GM21576 (cell line): ENCODE measurements at regions not wholly inside any gene's neighbourhood (a gene's known extent, or its start where the extent isn't known, plus 50 kb on each side); places are given as distances from the start of the nearest gene placed in this dataset.
"Not testable (repeated sequence)": the region's sequence is repeated elsewhere in the genome, so short reads cannot be mapped to it uniquely, and the experiment has no call there.

ENCODE experiments used
- ATAC-seq: cut with Tn5 transposase; IDR thresholded peaks from one replicate; pipeline ENCODE4 v1.9.1; 2021; ENCODE audit warnings: mild to moderate bottlenecking, moderate library complexity; ENCODE audit not compliant: unreplicated experiment

DNA sequence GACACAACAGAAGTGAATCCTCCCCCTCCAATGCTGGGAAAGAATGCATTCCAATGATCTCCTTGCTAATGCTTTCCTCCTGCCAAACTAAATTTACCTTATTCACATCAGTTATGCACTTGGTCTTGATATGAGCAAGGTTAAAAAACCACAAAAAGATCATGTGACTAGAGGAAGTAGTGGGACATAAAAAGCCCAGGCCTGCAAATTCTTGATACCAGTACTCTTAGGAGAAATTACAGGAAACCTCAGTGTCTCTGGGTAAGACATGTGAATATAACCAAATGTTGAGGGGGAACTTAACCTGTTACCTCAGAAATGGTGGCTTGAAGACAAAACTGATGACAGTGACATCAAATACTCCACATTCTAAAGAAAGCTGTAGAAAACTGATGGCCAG, 427.1 kb downstream of the RPS29 start:
- ATAC-seq, result no peak

- no peak for ATAC-seq
Measured at GRCh38 chr14:49139593-49139992, 446.6 kb downstream of the RPS29 start.

- ATAC-seq, result no peak
Measured at GRCh38 chr14:49134940-49135339, 451.2 kb downstream of the RPS29 start.

DNA sequence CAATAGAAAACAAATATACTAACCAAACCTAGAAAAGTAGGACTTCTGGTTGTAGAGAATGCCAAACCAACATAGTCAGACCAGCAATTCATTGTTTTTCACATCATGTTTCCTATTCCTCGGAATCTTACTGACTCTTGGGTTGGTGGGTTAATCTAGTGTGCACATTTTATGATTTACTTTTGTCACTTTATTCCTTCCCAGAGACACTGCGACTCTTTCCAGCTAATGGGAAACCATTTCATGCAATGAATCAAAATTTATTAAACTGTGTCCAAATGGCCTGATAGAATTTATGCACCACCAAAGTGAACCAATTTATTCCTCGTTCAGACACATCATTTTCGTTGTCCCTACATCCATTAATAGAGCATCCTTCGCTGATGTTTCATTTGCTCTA, 464.9 kb downstream of the RPS29 start:
- no peak for ATAC-seq

GRCh38 chr14:49114161-49114893, 471.9 kb downstream of the RPS29 start:
- ATAC-seq, result no peak

GRCh38 chr14:49106741-49107667, 479.2 kb downstream of the RPS29 start:
- no peak for ATAC-seq

DNA sequence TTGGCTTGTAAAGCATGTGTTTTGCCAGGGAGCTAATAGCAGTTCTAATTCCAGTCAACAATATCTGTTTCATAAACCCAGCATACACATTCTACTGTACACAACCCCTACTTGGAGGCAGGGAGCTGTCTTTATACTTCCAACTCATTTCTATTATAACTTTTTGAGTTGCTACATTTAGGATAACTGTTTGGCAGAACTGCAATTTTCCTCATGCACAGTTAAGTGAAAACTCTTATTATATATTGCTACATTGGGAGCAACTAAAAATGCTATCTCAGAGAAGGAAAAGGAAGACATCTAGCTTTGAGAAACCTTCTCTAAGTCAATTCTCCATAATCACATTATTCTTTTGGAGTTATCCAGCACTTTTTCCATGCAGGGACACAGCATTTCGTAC, 480.2 kb downstream of the RPS29 start:
- no peak for ATAC-seq

- no peak for ATAC-seq
Measured at GRCh38 chr14:49105512-49105911, 480.7 kb downstream of the RPS29 start.

- ATAC-seq, result no peak
Measured at GRCh38 chr14:49092345-49092744, 493.8 kb downstream of the RPS29 start.

DNA sequence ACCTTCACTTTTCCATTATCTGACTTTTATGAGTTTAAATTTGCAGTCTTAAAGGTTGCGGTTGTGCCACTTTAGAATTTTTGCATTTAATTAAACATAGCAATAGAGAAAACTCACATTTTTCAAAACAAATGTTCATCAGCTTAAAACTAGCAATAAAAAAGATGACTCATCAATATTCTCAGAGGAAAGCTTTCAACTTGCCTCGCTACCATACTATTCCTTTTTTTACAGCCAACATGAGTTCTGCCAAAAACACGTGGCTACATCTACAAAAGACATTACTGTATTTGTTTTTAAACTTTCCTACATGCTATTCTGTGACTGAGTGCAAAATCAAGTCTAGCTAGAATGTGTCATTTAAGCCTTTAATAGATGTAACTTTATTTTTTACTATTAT, 497.1 kb downstream of the RPS29 start:
- no peak for ATAC-seq

- not testable (repeated sequence) for ATAC-seq
Measured at GRCh38 chr14:49073292-49073691, 512.9 kb downstream of the RPS29 start.

DNA sequence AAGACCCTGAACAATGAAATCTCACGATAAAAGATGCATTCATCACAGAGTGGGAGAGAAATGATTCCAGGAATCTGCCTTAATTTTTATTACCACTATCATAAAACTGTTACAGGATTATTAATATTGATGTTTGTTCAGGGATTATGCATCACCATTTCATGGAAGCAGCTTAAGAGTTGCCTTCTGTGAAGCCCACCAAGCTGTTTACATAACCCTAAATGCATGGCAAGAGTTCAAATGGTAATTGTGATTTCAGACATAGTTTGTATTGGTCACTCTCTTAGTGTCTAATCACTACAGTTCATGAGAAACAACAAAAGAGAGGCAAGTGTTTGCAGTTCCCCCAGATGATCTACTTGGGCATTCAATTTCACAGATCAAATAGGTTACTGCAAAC, 527.7 kb downstream of the RPS29 start:
- no peak for ATAC-seq

GRCh38 chr14:49057838-49058510, 528.2 kb downstream of the RPS29 start:
- no peak for ATAC-seq

GRCh38 chr14:49056021-49056420, 530.2 kb downstream of the RPS29 start:
- no peak for ATAC-seq

DNA sequence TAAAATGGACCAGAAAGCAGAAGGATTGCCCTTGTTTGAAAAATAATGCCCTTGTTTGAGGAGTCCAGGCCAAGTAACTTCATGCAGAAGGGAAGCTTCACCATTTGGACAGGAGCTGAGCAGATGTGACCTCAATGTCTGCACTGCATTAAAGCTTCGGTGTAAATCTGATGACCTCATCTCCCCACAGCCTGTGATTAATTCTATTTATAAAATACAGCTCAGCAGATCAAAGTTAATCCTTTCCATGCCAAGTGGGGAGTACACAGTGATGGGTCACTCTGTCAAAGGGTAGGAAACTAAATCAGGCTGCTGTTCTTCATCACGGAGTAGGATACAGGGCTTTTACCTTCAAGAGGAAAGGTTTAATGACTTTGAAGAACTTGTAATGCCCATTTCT, 533.7 kb downstream of the RPS29 start:
- ATAC-seq, result no peak

GRCh38 chr14:49051328-49052060, 534.7 kb downstream of the RPS29 start:
- ATAC-seq, result no peak

- no peak for ATAC-seq
Measured at GRCh38 chr14:49050822-49051221, 535.4 kb downstream of the RPS29 start.

GRCh38 chr14:49049711-49050110, 536.5 kb downstream of the RPS29 start:
- ATAC-seq, result no peak

DNA sequence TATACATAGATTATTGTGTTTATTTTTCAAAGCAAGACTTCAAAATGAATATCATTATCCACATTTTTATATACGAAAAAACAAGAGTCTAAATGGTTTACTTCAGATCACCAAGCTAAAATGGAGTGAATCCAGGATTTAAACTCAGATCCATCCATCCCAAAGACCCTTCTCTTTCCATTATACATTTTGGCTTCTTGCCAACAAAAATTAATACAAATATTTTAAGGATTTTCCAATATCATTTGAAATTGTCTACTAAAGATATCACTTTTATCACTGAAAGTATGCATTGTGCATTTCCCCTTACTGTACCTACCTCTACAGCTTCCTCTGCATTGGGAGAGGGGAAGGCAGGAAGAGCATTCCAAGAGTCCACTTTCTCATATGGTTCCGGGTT, 541.2 kb downstream of the RPS29 start:
- no peak for ATAC-seq

- ATAC-seq, result no peak
Measured at GRCh38 chr14:49036984-49037516, 549.1 kb downstream of the RPS29 start.

DNA sequence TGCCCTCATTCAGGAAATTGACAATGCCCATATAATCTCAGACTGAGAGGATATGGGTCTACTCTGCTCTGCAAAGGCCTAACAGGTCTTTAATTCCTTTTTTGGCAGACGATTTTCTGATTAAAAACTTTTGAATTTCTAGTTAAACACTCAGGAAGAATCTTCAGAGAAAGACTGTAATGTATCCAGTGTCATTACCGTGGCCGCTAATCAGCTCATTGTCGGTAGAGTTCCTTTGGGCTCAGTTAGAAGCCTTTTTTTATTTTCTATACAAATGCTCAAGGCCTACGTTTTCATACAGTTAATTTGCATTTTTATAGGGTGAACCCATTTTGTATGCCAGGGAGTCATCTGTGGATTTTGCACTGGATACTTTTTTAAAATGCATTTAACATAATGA, 549.9 kb downstream of the RPS29 start:
- no peak for ATAC-seq
